Retinal pigment epithelial cell (primary cell): ENCODE measurements at regions not wholly inside any gene's neighbourhood (a gene's known extent, or its start where the extent isn't known, plus 50 kb on each side); places are given as distances from the start of the nearest gene placed in this dataset.

Experiments used
- DNase-seq: peaks from one replicate; pipeline ENCODE4 v3.0.0-alpha.2; 2010; ENCODE audit warnings: low read depth
- H3K4me3 ChIP-seq: 2 replicates; pipeline ENCODE4 v1.5.1; 2011; ENCODE audit warnings: mild to moderate bottlenecking, low read length, control low read depth, moderate library complexity
- CTCF ChIP-seq: conservative IDR thresholded peaks from 2 replicates; pipeline ENCODE4 v1.5.1; 2011; ENCODE audit warnings: low read depth, low read length, control low read depth, inconsistent platforms

GRCh38 chr2:157124731-157125130, 132.8 kb upstream of the GALNT5 start:
- no peak for TF ChIP-seq CTCF
- no peak overlapping the region for H3K4me3 ChIP-seq
- DNase-seq, result no peak

GRCh38 chr2:157125685-157126084, 131.8 kb upstream of the GALNT5 start:
- H3K4me3 ChIP-seq, result no peak overlapping the region
- no peak for TF ChIP-seq CTCF
- DNase-seq, result no peak

- no peak for DNase-seq
- no peak for TF ChIP-seq CTCF
- no peak overlapping the region for H3K4me3 ChIP-seq
Observed at GRCh38 chr2:157127249-157128012, 130.1 kb upstream of the GALNT5 start.

- DNase-seq, result no peak
- no peak overlapping the region for H3K4me3 ChIP-seq
- no peak for TF ChIP-seq CTCF
Observed at GRCh38 chr2:157143901-157144300, 113.6 kb upstream of the GALNT5 start.

- DNase-seq, result no peak
- no peak for TF ChIP-seq CTCF
- no peak overlapping the region for H3K4me3 ChIP-seq
Observed at GRCh38 chr2:157149270-157149669, 108.2 kb upstream of the GALNT5 start.

GRCh38 chr2:157150747-157151146, 106.8 kb upstream of the GALNT5 start:
- DNase-seq, result no peak
- H3K4me3 ChIP-seq, result no peak overlapping the region
- TF ChIP-seq CTCF, result no peak

DNA sequence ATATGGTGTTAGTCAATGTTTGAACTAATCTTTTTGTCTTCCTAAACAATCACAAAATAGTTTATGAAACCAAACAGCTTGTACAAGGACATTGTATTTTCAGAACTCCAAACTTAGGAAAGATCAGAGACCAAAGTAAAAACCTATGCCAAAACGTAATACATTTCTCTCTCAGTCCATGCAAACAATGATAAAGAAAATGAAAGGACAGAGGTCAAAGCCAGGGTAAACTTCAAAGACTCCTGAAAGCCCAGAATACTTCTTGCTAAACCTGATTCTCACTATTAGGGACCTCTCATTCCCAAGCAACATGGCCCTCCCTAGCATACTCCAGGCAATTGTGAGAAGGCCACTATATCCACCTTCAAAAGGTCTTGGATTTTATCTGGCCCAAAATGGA, 105.1 kb upstream of the GALNT5 start:
- H3K4me3 ChIP-seq, result no peak overlapping the region

More for the DNA sequence above, 105.1 kb upstream of the GALNT5 start:
- DNase-seq, result no peak
- TF ChIP-seq CTCF, result no peak
